Fibroblast of skin of back (primary cell): ENCODE measurements at regions not wholly inside any gene's neighbourhood (a gene's known extent, or its start where the extent isn't known, plus 50 kb on each side); places are given as distances from the start of the nearest gene placed in this dataset.
A peak's percentile ranks its signal among the peaks of the same experiment; 100 is the strongest.

Source experiments
- DNase-seq: peaks from one replicate; pipeline ENCODE4 v3.0.0-alpha.2; 2013

DNA sequence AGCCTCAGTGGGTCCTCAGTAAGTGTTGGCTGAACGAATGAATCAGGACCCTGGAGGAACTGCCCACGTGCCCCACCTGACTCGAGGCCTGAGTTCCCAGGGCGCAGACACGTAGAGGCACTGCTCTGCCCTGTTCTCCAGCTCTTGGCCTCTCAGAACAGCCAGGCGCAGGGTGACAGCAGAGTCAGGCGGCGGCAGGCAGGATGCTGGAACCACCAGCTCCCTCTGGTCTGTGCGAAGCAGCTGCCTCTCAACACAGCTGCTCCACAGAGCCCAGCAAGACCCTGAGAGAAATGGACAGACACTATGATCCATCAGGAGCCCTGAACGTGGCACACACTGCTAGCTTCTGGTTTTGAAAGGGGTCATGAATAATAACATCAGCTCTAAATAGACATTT lies 53.1 kb upstream of the BCO1 start:
- DNase-seq: no peak

DNA sequence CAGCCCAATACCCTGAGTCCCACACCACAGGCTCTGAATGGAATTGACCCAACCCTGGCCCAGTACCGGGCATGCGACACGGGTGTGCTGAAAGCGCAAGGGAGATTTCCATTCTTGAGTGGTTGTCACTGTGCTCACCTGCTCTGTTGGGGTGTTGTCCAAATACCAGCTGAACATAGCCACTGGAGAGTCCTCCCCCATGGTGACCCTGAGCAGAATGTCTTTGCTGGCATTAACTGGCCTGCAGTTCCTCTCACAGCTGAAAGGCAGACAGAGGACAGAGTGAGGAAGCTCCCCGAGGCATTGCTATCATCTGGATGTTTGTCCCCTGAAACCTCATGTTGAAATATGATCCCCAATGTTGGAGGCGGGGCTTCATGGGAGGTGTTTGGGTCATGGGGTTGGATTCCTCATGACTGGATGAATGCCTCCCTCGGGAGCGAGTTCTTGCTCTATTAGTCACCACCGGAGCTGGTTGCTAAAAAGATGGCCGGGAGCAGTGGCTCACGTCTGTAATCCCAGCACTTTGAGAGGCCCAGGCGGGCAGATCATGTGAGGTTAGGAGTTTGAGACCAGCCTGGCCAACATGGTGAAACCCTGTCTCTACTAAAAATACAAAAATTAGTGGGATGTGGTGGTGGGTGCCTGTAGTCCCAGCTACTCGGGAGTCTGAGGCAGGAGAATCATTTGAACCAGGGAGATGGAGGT lies 57.3 kb upstream of the BCO1 start:
- DNase-seq: peak; percentile 99

DNA sequence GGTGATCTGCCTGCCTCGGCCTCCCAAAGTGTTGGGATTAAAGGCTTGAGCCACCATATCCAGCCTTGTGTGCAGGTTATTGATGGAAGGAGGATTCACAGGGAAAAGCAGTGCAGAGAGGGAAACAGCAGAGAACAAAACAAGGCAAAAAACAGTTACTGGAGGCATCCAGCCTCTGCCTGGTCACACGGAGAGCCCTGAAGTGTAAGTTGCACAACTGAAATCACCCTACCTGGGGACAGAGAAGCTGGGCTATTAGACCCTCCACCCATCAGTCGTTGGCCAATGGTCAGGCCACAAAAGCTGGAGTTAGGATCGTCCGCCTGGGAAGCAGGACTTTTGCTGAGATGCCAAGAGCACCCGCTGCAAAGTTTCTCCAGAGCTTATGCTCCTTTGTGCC lies 57.9 kb upstream of the BCO1 start:
- no peak for DNase-seq

GRCh38 chr16:81179219-81179618 lies 59.3 kb upstream of the BCO1 start:
- no peak for DNase-seq

- peak; percentile 60 for DNase-seq
Observed at GRCh38 chr16:81175325-81175891, 63.1 kb upstream of the BCO1 start.

DNA sequence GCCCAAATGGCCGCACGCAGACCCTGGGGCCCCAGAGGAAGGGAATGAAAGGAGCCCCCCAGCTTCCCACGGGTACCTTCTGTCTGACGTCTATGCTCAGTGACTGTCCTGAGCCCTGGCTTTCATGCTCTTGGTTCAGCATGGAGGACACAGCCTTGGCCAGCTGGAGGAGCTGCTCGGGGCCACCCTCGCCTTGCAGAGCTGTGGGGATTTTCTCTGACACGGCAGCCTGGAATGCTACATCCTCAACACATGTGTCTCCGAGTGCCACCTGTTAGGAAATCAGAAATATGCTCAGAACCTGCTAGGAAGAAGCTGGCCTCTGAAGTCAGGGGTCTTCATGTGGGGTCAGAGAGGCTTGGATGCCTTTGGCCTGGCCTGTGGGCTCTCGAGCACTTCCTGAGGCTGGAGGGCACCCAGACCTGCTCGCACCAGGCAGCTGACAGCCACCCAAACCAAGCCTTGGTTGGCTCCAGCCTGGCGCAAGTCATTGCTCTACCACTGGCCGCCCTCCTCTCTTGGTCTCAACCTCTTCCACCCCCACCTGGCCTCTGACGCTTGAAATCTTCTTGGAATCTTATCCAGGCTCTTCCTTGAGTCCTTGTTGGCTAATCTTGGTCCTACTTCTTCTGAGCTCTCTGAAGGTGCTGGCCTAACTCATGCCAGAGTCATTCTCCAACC lies 63.7 kb upstream of the BCO1 start:
- peak; percentile 7 for DNase-seq

- DNase-seq: no peak
Observed at GRCh38 chr16:81172769-81173658, 65.5 kb upstream of the BCO1 start.

DNA sequence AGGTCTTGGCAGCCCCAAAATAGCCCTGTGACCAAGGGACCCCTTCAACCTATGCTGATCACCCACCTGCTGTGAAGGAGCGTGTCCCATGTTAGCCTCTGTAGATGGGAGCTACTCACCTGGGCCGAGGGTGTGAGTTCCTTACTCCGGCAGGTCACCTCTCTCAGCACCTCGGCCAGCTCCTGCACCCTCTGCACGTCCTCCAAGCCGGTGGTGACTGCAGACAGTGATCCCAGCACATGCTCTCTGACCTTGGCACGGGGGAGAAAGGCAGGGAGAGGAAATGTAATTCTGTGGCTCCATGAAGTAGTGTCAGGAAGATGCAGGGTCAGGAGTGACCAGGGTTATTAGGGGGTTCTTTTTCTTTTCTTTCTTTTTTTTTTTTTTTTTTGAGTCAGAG lies 67.7 kb upstream of the BCO1 start:
- no peak for DNase-seq

GRCh38 chr16:81168406-81168805 lies 70.1 kb upstream of the BCO1 start:
- no peak for DNase-seq

DNA sequence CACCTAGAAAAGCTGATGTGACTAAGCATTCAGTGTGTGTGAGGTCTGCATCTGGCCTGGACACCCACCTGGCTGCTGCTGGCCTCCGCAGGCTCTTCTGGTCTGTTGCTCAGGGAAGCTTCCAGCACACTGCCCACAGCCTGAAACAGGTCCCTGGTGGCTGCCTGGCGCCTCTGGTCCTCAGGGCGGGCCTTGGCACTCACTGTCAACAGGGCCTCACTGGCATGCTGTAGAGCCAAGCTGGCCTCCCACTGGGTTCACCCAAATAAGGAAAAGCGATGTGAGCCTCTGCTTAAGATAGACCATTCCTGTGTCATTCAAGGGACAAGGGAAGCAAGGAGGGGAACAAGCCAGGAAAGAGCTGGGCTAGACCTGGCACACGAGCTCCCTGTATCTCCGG lies 70.6 kb upstream of the BCO1 start:
- no peak for DNase-seq

DNA sequence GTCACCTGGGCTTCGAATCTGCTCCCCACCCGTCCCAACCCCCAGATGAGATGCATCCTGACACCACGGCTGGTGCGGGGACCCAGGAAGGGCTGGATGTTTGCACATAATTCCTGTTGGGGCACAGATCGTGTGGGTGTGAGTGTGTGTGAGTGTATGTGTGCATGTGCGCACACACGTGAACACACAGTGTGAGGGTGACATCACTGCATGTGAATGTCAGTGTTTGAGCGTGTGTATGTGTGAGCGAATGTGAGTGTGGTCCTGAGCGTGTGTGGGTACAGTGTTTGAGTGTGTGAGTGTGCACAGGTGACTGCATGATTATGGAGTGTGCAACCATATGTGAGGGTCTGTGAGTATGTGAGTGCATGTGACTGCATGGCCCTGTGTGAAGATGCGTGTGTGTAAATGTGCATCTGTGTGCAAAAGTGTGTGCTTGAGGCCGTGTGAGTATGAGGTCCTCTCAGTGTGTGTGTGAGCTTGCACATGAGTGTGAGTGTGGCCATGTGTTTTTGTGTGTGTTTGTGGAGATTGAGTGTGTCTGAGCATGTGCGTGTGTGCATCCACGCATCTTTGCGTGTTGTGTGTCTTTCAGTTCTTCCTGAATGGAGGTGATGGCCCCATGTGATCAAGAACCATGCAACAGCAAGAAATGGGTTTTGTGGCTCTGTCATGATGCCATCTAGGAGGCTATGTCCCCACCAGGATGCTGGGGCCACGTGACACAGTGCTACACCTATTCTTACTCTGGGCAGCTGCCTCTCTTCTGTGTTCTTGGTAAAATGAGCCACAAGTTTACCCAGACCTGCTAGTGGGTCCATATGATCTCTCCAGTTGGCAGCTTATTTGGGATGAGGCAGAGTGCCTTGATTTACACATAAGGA lies 70.5 kb upstream of the GCSH start:
- DNase-seq: no peak

DNA sequence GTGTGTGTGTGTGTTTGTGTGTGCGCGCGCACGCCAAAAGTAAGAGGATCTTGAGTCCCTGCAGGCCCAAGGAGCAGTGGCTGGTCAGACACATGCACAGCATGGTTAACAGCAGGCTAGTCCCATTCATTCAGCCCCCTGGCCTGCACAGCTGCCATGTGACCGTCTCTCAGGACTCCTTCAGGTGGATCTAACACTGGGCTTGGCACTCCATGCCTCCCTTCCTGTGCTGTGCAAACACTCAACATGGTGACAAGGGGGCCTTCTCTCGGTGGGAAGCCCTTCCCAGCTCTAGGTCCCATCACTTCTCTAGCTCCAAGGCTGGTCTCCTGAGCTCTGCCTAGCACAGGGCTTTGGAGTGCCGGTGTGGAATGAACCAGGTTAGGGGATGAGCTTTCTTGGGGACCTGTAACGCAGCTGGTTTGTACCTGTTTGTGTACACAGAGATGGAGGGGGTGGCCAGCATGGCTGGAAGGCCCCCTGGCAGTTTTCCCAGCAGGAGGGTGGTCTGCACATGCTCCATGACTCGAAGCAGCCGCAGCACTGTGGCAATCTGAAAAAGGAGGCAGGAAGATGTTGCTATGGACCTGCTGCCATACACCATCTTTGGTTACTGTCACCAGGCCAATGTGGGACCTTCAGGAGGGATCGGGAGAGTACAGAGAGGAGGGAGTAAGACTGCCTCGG lies 69.4 kb upstream of the GCSH start:
- DNase-seq: no peak

GRCh38 chr16:81164958-81165357 lies 68.8 kb upstream of the GCSH start:
- no peak for DNase-seq

GRCh38 chr16:81164481-81164880 lies 68.3 kb upstream of the GCSH start:
- DNase-seq: no peak

DNA sequence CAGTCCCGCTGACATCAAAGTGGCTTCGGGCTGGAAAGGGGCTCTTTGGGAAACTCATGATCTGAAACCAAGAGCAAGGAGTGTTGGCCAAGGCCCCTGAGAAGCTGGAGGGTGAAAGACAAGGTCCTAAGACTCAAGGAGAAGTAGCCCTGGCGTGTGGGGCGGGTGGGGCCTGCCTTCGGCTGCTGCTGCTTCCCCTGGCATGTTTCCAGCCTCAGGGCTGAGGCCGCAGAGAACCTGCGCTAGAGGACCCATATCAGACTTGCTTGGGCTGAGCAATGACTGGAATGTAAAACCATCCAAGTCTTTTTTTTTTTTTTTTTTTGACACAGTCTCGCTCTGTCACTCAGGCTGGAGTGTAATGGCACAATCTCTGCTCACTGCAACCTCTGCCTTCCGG lies 67.5 kb upstream of the GCSH start:
- DNase-seq: no peak

DNA sequence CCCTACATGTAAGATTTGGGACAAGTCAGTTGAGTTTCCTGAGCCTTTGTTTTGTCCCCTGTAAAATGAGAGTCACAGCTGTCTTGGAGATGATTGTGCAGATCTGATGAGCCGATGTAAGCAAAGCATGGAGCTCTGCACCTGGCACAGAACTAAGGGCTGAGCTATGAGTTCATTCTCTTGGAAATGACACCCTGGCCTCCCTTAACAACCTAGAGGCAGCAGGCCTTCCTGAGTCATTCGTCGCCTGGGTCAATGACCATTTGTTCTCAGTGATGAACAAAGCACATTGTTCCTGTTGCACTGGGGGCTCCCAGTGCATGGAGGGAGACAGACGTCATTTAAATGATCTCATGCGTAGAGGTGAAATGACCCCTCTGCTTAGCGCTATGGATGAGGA lies 62.8 kb upstream of the GCSH start:
- DNase-seq: no peak

DNA sequence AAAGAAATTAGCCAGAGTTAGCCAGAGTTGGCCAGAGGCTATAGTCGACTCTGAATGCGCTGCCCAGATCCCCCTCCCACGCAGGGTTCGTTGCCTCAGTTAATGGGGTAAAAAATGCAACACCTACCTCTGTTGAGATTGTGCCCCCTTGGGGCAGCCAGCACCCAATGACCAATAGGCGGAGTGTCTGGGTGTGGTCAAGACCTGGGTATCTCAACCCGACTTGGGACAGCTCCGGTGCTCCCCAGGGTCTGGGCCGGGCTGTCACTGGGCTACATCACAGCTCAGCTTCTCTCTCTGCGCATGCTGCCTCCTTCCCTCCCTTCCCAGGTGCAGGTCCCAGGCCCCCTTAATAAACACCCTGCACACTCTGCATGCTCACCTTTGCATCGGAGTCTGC lies 59.6 kb upstream of the GCSH start:
- no peak for DNase-seq

GRCh38 chr16:81151648-81152310 lies 55.6 kb upstream of the GCSH start:
- DNase-seq: no peak

DNA sequence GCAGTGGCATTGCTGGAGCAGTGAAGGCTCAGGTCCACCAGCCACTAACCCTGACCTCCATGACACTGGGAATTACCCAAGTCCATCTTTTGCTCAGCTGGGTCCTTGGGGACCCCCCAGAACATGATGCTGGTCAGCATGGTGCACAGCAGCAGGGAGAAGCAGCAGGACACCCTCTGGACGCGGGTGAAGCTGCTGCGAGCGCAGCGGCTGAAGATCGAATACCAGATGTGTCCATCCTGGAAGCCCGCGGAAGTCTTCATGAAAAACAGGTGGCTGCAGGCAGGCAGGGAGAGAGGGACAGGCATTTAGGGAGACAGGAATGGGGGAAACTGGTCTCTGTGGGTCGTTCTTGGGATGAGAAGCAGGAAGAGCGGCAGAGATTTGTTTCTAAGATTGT lies 53.4 kb upstream of the GCSH start:
- DNase-seq: no peak

GRCh38 chr16:81148277-81148676 lies 52.1 kb upstream of the GCSH start:
- no peak for DNase-seq
